NCI-H460 (cell line): ENCODE measurements at regions not wholly inside any gene's neighbourhood (a gene's known extent, or its start where the extent isn't known, plus 50 kb on each side); places are given as distances from the start of the nearest gene placed in this dataset.
"Not testable (repeated sequence)": the region's sequence is repeated elsewhere in the genome, so short reads cannot be mapped to it uniquely, and the experiment has no call there.

Experiments used
- DNase-seq: peaks from one replicate; pipeline ENCODE4 v3.0.0-alpha.2; 2016; ENCODE audit warnings: low read depth; ENCODE audit errors: extremely low read depth

DNA sequence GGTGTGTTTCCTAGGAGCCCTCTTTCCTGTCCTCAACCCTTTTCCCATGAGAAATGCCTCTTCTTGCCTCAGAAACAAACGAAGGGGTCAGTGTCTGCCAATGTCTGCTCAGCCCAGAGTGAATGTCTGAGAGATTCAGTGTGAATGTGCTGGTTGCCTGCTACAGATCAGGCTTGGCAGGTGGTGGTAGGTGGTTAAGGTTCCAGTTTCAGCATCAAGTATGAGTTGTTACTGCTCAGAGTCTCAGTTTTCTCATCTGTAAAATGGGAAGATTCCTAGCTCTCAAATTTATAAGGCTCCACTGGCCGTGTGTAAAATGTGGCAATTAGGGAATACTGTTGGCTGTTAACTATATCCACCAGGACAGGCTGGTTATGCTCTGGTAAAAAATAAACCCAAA, 96.3 kb upstream of the PLGLB2 start:
- not testable (repeated sequence) for DNase-seq

DNA sequence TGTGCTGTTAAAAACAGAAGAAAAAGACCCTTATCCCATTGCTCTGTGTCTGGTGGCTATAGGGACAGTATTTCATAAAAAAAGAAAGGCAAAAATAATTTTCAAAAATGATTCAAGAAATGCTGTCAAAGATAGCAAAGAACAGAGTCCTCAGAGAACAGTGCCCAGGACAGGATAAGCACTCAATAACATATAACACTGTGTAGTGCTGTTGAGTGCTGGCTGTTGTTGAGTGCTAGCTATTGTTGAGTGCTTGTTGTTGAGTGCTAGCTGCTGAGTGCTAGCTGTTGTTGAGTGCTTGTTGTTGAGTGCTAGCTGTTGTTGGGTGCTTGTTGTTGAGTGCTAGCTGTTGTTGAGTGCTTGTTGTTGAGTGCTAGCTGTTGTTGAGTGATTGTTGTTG, 94.5 kb upstream of the PLGLB2 start:
- not testable (repeated sequence) for DNase-seq

DNA sequence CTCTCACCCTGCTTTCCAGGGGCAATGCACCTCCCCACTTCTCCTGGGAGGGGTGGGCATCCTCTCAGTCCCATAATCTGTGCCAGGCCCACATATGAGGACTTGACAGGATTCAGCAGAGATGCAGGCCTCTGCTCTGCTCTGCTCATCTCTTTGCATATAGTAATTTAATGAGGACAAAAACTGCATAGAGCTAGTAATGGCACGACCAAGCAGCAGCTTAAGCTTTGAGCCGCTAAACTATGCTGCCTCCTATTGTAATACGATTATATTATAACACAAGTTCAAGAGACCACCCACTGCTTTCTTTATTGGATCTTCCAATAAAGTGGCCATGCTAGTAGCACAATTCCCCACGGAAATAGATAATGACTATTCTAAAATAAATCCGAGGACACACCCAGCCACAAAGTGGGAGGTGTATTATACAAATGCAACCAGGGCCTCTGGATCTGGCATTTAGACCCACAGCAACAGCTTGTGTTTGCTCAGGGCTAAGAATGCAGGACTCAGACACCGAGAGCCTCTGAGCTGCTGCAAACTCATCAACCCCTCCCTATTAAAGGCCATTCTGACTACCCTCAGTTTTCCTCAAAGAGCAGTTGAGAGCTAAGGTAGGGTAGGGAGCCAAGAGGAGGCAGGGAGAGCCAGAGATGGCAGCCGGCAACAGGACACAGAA, 93.6 kb upstream of the PLGLB2 start:
- DNase-seq, result not testable (repeated sequence)

- not testable (repeated sequence) for DNase-seq
Observed at GRCh38 chr2:87657915-87658314, 90.0 kb upstream of the PLGLB2 start.

DNA sequence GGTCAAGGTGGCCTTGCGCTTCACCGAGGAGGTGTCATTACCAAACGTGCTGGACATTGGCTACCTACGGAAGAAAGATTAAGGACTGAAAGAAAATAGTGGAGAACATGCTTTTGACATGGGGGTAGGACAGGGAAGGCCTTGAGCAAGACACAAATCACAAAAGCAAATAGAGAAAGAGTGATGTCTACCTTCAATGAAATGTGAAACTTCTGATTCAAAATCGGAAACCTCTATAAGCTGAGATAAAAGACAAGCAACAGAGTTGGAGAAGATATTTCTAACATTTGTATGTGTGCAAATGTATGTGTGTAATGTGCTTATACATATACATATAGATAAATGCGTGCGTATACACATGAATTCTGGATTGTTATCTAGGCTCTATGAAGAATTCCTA, 89.5 kb upstream of the PLGLB2 start:
- not testable (repeated sequence) for DNase-seq

- not testable (repeated sequence) for DNase-seq
Observed at GRCh38 chr2:87658976-87659375, 88.9 kb upstream of the PLGLB2 start.

- not testable (repeated sequence) for DNase-seq
Observed at GRCh38 chr2:87660164-87660563, 87.7 kb upstream of the PLGLB2 start.

DNA sequence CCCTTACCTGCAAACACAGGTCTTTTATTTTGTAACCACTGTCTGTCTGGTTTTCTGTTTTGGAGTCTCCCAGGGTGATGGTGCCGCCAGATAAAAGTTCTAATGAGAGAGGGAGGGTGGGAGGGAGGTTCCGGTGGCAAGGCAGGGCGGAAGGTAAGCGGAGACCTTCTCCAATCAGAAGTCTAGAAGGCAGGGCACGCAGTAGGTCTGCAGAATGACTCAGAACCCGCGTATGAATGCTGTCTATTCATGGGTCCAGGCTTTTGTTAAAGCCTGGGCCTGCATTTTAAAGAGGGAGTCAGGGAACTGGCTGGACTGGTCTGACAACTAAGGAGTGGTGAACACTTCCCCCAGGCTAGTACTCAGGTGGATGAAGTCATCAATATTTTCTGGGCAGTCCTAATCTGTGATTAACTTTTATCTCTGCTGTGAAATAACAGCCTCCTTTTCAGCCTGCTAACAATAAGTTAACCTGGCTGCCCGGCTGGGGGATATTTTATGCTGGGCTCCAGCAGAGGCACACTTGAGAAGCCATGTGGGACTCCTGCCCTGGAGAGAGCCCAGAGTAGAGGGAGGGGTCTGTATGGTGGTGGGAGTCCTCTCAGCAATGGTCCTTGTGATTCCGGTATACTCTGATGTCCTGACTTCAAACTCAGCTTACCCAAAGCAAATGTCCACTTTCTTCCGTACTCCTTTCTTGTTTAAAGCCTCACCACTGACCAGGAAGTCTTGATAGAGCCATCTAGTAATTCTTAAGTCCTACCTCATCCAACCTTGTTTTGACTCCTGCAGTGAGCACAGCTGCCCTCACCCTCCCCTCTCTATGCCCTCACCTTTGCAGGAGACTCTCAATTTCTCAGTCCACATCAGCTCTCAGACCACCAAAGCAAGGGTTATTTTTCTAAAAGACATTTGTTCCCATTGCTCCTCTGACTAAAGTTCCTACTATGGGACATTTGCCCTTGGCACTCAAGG, 85.3 kb upstream of the PLGLB2 start:
- not testable (repeated sequence) for DNase-seq

DNA sequence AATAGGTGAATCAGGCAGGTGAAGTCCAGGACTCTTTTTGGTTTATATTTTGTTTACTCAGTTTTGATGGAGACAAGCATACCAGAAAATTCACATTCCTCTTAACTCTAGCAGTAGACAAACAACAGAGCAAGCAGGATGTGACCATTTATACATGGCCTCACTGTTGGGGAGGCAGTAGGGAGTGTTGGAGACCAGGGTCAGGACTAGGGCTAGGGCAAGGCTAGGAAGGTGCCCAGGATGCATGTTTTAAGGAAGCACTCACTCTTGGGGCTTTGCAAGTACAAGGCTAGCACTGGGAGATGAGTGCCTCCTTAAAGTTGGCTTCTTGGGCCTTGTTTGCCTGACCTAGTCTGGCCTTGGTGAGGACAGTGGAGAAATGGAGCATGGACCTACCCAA, 84.5 kb upstream of the PLGLB2 start:
- not testable (repeated sequence) for DNase-seq

DNA sequence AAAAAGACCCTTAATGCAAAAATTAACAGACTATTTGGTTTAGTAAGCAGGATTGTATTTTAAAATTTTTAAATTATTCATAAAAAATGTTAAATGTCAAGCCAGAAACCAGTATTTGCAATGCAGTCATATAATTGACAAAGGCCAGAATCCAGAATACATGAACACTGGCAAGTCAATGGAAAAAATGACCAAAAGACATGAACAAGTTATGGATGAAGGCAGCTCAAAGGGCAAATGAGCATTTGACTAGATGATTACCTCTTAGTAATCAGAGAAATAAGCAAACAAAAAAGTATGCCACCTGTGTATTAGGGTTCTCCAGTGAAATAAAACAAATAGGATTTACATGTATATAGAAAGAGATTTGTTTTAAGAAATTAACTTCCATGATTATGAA, 80.9 kb upstream of the PLGLB2 start:
- DNase-seq, result not testable (repeated sequence)

DNA sequence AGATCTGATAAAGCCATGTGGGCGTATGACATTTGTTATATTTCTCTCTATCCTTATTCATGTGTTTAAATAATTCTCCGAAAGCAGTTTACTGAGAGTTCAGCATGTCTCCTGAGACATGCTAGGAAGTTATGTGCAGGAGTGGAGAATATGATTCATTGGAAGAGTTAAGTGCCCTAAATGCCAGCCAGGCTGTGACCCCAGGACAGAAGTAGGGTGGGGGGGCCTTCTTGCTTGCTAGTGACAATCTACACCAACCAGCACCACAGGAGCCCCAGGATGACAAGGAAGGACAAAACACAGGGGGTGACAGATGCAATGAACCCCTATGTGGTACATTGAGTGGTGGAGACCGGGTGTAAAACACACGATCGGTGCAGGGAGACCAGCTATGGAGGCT, 79.5 kb upstream of the PLGLB2 start:
- not testable (repeated sequence) for DNase-seq

DNA sequence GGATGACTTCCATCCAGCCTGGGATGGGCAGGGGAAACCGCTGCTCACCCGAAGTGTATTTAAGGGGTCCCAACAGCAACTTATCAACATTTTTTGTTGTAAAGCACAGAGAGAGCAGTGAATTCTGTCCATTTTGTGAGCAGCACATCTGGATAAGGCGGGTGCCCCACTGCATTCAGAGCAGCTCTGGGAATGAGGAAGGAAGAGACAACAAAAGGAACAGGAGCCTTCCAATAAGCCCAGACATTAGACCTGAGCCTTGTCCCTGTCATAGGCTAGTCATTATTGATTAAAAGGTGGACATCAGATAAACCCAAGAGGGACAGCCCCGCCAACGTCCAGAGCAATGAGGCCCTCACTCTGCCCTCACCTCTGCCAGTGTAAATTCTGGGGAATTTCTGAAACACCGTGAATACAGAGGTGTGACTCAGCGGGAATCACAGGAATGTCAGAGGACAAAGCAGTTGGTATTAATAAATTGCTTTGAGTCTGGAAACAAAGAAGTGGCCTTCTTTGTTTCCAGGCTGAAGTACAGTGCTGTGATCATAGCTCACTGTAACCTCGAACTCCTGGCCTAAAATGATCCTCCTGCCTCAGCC, 78.2 kb upstream of the PLGLB2 start:
- not testable (repeated sequence) for DNase-seq

GRCh38 chr2:87672404-87672803, 75.5 kb upstream of the PLGLB2 start:
- DNase-seq, result not testable (repeated sequence)

GRCh38 chr2:87674729-87675128, 73.2 kb upstream of the PLGLB2 start:
- not testable (repeated sequence) for DNase-seq

- DNase-seq, result not testable (repeated sequence)
Observed at GRCh38 chr2:87675487-87675886, 72.4 kb upstream of the PLGLB2 start.

- not testable (repeated sequence) for DNase-seq
Observed at GRCh38 chr2:87677421-87677923, 70.4 kb upstream of the PLGLB2 start.

GRCh38 chr2:87678742-87679173, 69.1 kb upstream of the PLGLB2 start:
- DNase-seq, result not testable (repeated sequence)

DNA sequence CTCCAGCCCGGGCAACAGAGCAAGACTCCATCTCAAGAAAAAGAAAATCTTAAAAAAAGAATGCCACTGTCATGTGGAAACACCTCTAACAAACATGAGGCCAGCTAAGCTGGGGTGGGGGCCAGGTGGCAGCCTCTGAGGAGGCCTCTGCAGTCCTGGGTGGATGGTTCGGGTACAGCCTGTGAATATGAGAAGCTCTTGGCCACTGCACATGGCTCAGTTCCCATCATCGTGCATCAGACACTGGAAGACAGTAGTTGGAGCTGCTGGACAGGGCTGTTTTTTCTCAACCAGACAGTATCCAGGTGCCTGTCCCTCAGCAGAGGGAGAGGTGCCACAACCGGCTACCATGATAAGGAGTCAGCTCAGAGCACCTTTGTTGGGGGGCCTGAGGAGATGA, 67.9 kb upstream of the PLGLB2 start:
- DNase-seq, result not testable (repeated sequence)

GRCh38 chr2:87680691-87681090, 67.2 kb upstream of the PLGLB2 start:
- not testable (repeated sequence) for DNase-seq

GRCh38 chr2:87683451-87683850, 64.4 kb upstream of the PLGLB2 start:
- DNase-seq, result not testable (repeated sequence)

- DNase-seq, result not testable (repeated sequence)
Observed at GRCh38 chr2:87683961-87684360, 63.9 kb upstream of the PLGLB2 start.
